GM12878 (cell line): ENCODE measurements at regions not wholly inside any gene's neighbourhood (a gene's known extent, or its start where the extent isn't known, plus 50 kb on each side); places are given as distances from the start of the nearest gene placed in this dataset.

Source experiments
- BRCA1 ChIP-seq: IDR thresholded peaks from 2 replicates; pipeline ENCODE4 v1.6.1; 2011; ENCODE audit warnings: low read depth, low read length, improper control_type of control experiment
- CHD1 ChIP-seq: IDR thresholded peaks from 2 replicates; pipeline ENCODE4 v1.6.1; 2012; ENCODE audit warnings: low read depth, low read length, improper control_type of control experiment
- CHD2 ChIP-seq: IDR thresholded peaks from 2 replicates; pipeline ENCODE4 v1.6.1; 2011; ENCODE audit warnings: low read depth, low read length, improper control_type of control experiment, borderline replicate concordance
- CTCF ChIP-seq, 3 experiments: IDR thresholded peaks in 2 of 3; conservative IDR thresholded peaks in 1 of 3; 2 replicates each; pipeline ENCODE4 v1.5.1; 2011; ENCODE audit warnings: low read depth in 3 of 3, low read length in 3 of 3, mild to moderate bottlenecking in 3 of 3, control low read depth in 2 of 3, moderate library complexity in 2 of 3, inconsistent platforms in 1 of 3, mixed read lengths in 1 of 3; ENCODE audit not compliant: control insufficient read depth in 2 of 3, insufficient read depth in 1 of 3; ENCODE audit errors: extremely low read depth in 1 of 3
- ELK1 ChIP-seq: IDR thresholded peaks from 2 replicates; pipeline ENCODE4 v1.6.1; 2012; ENCODE audit warnings: low read depth, low read length, improper control_type of control experiment
- GABPA ChIP-seq: IDR thresholded peaks from 2 replicates; pipeline ENCODE4 v1.6.1; 2014; ENCODE audit warnings: antibody characterized with exemption, low read depth, mild to moderate bottlenecking, inconsistent platforms
- NFXL1 ChIP-seq: fragments of 450-650 bp; IDR thresholded peaks from 2 replicates; pipeline ENCODE4 v1.6.1; 2017; ENCODE audit warnings: antibody characterized with exemption, mild to moderate bottlenecking, borderline replicate concordance
- POLR2A ChIP-seq: IDR thresholded peaks from 2 replicates; pipeline ENCODE4 v1.6.1; 2011; ENCODE audit warnings: low read depth, mild to moderate bottlenecking, low read length
- POU2F2 ChIP-seq: IDR thresholded peaks from 3 replicates; pipeline ENCODE4 v1.6.1; 2011; ENCODE audit warnings: low read depth, mild to moderate bottlenecking, low read length, borderline replicate concordance
- SMAD1 ChIP-seq: fragments of 450-650 bp; IDR thresholded peaks from 2 replicates; pipeline ENCODE4 v1.6.1; 2018; ENCODE audit warnings: mild to moderate bottlenecking, low read depth; ENCODE audit not compliant: partially characterized antibody
- SPI1 ChIP-seq: IDR thresholded peaks from 2 replicates; pipeline ENCODE4 v1.6.1; 2011; ENCODE audit warnings: low read depth, mild to moderate bottlenecking, low read length, moderate library complexity, borderline replicate concordance; ENCODE audit not compliant: insufficient read depth
- TCF3 ChIP-seq: IDR thresholded peaks from 2 replicates; pipeline ENCODE4 v1.6.1; 2012; ENCODE audit warnings: low read depth, mild to moderate bottlenecking, low read length, borderline replicate concordance; ENCODE audit not compliant: insufficient read depth
- USF2 ChIP-seq: IDR thresholded peaks from 2 replicates; pipeline ENCODE4 v1.6.1; 2011; ENCODE audit warnings: low read depth, low read length, improper control_type of control experiment, borderline replicate concordance
- ZNF274 ChIP-seq: IDR thresholded peaks from one replicate; pipeline ENCODE4 v1.8.0; 2011; ENCODE audit not compliant: insufficient read length, insufficient read depth

GRCh38 chr11:134569195-134569594 lies 157.2 kb upstream of the B3GAT1 start:
- TF ChIP-seq USF2 (no peak), POU2F2 (no peak), TCF3 (no peak), CTCF (IDR thresholded peaks at IDR 0.05 in 2 of 3, conservative IDR thresholded peaks at IDR 0.05 in 1 of 3; ENCODE audit: control insufficient read depth in 2 of 3, extremely low read depth in 1 of 3, insufficient read depth in 1 of 3, low read depth in 3 of 3, low read length in 3 of 3) (no peak), SMAD1 (no peak), BRCA1 (no peak), ELK1 (no peak), ZNF274 (no peak), CHD1 (no peak), NFXL1 (no peak), POLR2A (no peak), CHD2 (no peak), GABPA (no peak), SPI1 (no peak)
